B cell (primary cell): ENCODE measurements at regions not wholly inside any gene's neighbourhood (a gene's known extent, or its start where the extent isn't known, plus 50 kb on each side); places are given as distances from the start of the nearest gene placed in this dataset.

Source experiments
- ATAC-seq: fragments of 200-7000 bp; cut with Tn5 transposase; one replicate; pipeline ENCODE4 v1.10.0; 2021; ENCODE audit warnings: low read depth, mild to moderate bottlenecking, moderate number of reproducible peaks, moderate library complexity
- CTCF ChIA-PET: fragments of 350-600 bp; sonication (Branson Sonifier 250); formaldehyde crosslinking; loops from one replicate; lab custom pipeline; 2021; ENCODE audit warnings: antibody characterized with exemption, inconsistent platforms; lab: Charles Lee
- POLR2A ChIA-PET: fragments of 350-600 bp; sonication (Branson Sonifier 250); formaldehyde crosslinking; loops from one replicate; lab custom pipeline; 2021; ENCODE audit warnings: antibody characterized with exemption; lab: Charles Lee
- DNase-seq: peaks from one replicate; pipeline ENCODE4 v3.0.0; 2013
- H2AFZ ChIP-seq: 2 replicates; pipeline ENCODE4 v1.6.1; 2012; ENCODE audit warnings: mild to moderate bottlenecking, low read depth, low read length; ENCODE audit not compliant: insufficient read depth, poor library complexity, severe bottlenecking
- H3K27ac ChIP-seq, 2 donors: 1 replicate in 1 of 2; 2 replicates in 1 of 2; pipeline ENCODE4 v1.5.1; 2012 to 2013; ENCODE audit warnings: low read length in 2 of 2, mild to moderate bottlenecking in 2 of 2, moderate library complexity in 1 of 2
- H3K27me3 ChIP-seq, 4 experiments: fragments of 200-600 bp in 1 of 4; sonication (generic) in 1 of 4; replicated peaks in 1 of 4; 1 replicate in 2 of 4; 2 replicates in 2 of 4; pipeline versions ENCODE4 v1.6.1 to v1.7.0; 2013 to 2016; ENCODE audit warnings: low read length in 3 of 4, mild to moderate bottlenecking in 2 of 4, mixed read lengths in 1 of 4, moderate library complexity in 1 of 4; ENCODE audit not compliant: insufficient read depth in 4 of 4, control insufficient read depth in 3 of 4; ENCODE audit errors: control extremely low read depth in 1 of 4
- H3K36me3 ChIP-seq, 2 experiments: replicated peaks in 1 of 2; 1 replicate in 1 of 2; 2 replicates in 1 of 2; pipeline versions ENCODE4 v1.6.1 to v1.7.1; 2013; ENCODE audit warnings: low read length in 1 of 2; ENCODE audit not compliant: insufficient read depth in 2 of 2, control insufficient read depth in 1 of 2; ENCODE audit errors: control extremely low read depth in 1 of 2, extremely low read depth in 1 of 2
- H3K4me1 ChIP-seq, 2 donors: fragments of 200-600 bp in 1 of 2; sonication (generic) in 1 of 2; 1 replicate in 1 of 2; 2 replicates in 1 of 2; pipeline versions ENCODE4 v1.5.1 to v1.6.1; 2013 to 2017; ENCODE audit warnings: low read length in 2 of 2; ENCODE audit not compliant: control insufficient read depth in 2 of 2, insufficient read depth in 2 of 2
- H3K4me2 ChIP-seq: replicated peaks from 2 replicates; pipeline ENCODE3; 2012; ENCODE audit warnings: mild to moderate bottlenecking, low read depth, low read length; ENCODE audit not compliant: poor library complexity, severe bottlenecking
- H3K4me3 ChIP-seq, 5 experiments: fragments of 200-600 bp in 1 of 5; sonication (generic) in 1 of 5; 1 replicate in 3 of 5; 2 replicates in 2 of 5; pipeline versions ENCODE4 v1.5.1 to v1.7.0; 2011 to 2016; ENCODE audit warnings: low read length in 4 of 5, mild to moderate bottlenecking in 4 of 5, low read depth in 2 of 5, control low read depth in 1 of 5, moderate library complexity in 1 of 5; ENCODE audit not compliant: insufficient read depth in 1 of 5; ENCODE audit errors: control extremely low read depth in 1 of 5, extremely low read depth in 1 of 5
- H3K79me2 ChIP-seq: fragments of 200-600 bp; sonication (generic); one replicate; pipeline ENCODE4 v1.6.0; 2016; ENCODE audit warnings: low read length; ENCODE audit not compliant: control insufficient read depth, insufficient read depth
- H3K9ac ChIP-seq: fragments of 200-600 bp; sonication (generic); 2 replicates; pipeline ENCODE4 v1.6.1; 2017; ENCODE audit warnings: mild to moderate bottlenecking, low read length, moderate library complexity
- H3K9me3 ChIP-seq, 3 donors: one replicate each; pipeline versions ENCODE4 v1.6.1 to v1.7.1; 2013; ENCODE audit warnings: low read length in 2 of 3; ENCODE audit not compliant: control insufficient read depth in 2 of 3, insufficient read depth in 1 of 3; ENCODE audit errors: control extremely low read depth in 1 of 3
- H4K20me1 ChIP-seq: 2 replicates; pipeline ENCODE4 v1.6.0; 2012; ENCODE audit warnings: mild to moderate bottlenecking, low read length; ENCODE audit not compliant: insufficient read depth, control insufficient read depth, poor library complexity, severe bottlenecking
- H3K27ac Mint-ChIP-seq: one replicate; pipeline ENCODE4 v1.8.0; 2021; ENCODE audit warnings: mixed read lengths
- H3K27me3 Mint-ChIP-seq: one replicate; pipeline ENCODE4 v1.8.0; 2021; ENCODE audit warnings: mixed read lengths
- H3K4me1 Mint-ChIP-seq: one replicate; pipeline ENCODE4 v1.8.0; 2021; ENCODE audit warnings: mixed read lengths
- H3K4me3 Mint-ChIP-seq: one replicate; pipeline ENCODE4 v1.8.0; 2021; ENCODE audit warnings: mixed read lengths
- H3K9me3 Mint-ChIP-seq: one replicate; pipeline ENCODE4 v1.8.0; 2022; ENCODE audit warnings: mixed read lengths; ENCODE audit not compliant: insufficient read depth
- EZH2 ChIP-seq: IDR thresholded peaks from 2 replicates; pipeline ENCODE4 v1.6.1; 2012; ENCODE audit warnings: borderline replicate concordance, low read depth, mild to moderate bottlenecking, moderate library complexity, low read length; ENCODE audit not compliant: insufficient read depth, poor library complexity, severe bottlenecking
- WGBS: methylation state at CpG from one replicate; pipeline ENCODE4 v1.1.5; 2013; ENCODE audit warnings: missing lambda C conversion rate; ENCODE audit not compliant: insufficient coverage; 5-methylcytosine and 5-hydroxymethylcytosine counted together
- intact Hi-C: fragments of 100-400 bp; cut with micrococcal nuclease; formaldehyde crosslinking; loops from one replicate; pipeline ENCODE4 v1.10.0; 2022
- TF ChIP-seq, protein P1 (sequence below): fragments of 200-600 bp; IDR thresholded peaks from one replicate; pipeline ENCODE4 v1.8.0; 2022; ENCODE audit warnings: antibody characterized with exemption, mild to moderate bottlenecking

DNA sequence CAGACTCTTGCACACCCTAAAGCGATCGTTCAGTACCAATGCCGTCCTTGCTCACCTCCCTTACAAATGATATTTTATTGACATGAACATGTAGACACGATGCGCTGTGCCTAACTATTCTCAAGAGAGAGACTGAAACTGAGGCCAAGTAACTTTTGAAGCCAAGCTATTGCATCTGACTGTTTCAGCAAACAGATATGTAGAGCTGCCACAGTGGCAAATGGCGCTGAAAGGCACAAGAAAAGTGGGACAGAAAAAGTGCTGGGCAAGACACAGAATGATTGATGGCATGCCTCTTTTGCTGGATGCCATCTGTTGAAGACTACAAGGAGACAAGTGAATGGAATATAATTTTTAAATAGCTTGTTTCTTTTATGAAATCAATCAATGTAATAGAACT lies 1157.2 kb upstream of the ADGRL4 start:
- no peaks in the 10 kb centered on the region for H3K36me3 ChIP-seq
- H3K4me1 ChIP-seq = no peaks in the 10 kb centered on the region
- ChIA-PET CTCF (no interaction called here), POLR2A (no interaction called here)
- H3K4me3 Mint-ChIP-seq = no peak overlapping the region
- H3K79me2 ChIP-seq = no peaks in the 10 kb centered on the region
- ATAC-seq (no peak), DNase-seq (no peak)
- H3K9me3 ChIP-seq = no peaks in the 10 kb centered on the region
- no peak overlapping the region for H3K4me2 ChIP-seq
- H3K27me3 ChIP-seq = no peaks in the 10 kb centered on the region
- no peak overlapping the region for H3K27ac ChIP-seq
- intact Hi-C loops = no loop called here
- no peak overlapping the region for H2AFZ ChIP-seq
- no peaks in the 10 kb centered on the region for H3K27me3 Mint-ChIP-seq
- no peaks in the 10 kb centered on the region for H3K4me1 Mint-ChIP-seq
- no peak overlapping the region for H3K9ac ChIP-seq
- H3K27ac Mint-ChIP-seq = no peak overlapping the region
- no peak overlapping the region for H3K4me3 ChIP-seq
- no peak for TF ChIP-seq EZH2
- TF ChIP-seq, protein P1, sequence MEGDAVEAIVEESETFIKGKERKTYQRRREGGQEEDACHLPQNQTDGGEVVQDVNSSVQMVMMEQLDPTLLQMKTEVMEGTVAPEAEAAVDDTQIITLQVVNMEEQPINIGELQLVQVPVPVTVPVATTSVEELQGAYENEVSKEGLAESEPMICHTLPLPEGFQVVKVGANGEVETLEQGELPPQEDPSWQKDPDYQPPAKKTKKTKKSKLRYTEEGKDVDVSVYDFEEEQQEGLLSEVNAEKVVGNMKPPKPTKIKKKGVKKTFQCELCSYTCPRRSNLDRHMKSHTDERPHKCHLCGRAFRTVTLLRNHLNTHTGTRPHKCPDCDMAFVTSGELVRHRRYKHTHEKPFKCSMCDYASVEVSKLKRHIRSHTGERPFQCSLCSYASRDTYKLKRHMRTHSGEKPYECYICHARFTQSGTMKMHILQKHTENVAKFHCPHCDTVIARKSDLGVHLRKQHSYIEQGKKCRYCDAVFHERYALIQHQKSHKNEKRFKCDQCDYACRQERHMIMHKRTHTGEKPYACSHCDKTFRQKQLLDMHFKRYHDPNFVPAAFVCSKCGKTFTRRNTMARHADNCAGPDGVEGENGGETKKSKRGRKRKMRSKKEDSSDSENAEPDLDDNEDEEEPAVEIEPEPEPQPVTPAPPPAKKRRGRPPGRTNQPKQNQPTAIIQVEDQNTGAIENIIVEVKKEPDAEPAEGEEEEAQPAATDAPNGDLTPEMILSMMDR = no peak
- 95% methylated on average over 6 of the region's 6 CpGs for WGBS
- H3K9me3 Mint-ChIP-seq = no peaks in the 10 kb centered on the region
- H4K20me1 ChIP-seq = no peaks in the 10 kb centered on the region

DNA sequence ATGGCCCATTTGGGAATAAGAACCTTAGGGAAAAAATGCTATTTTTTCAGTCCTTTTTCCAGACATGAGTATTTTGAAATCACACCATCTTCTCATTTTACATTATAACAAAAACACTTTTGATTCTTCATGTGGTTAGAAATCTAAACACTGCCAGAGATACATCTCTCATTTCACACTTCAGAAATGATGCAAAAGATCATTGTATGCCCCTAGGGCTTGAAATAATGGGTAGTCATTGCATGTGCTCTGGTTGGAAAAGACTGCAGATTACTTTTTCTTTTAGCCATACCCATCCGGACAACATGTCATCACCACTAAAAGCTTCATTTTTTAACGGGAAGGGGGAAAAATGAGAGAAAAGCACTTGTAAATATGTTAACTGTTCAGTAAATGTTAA lies 1152.2 kb upstream of the ADGRL4 start:
- POLR2A ChIA-PET = no interaction called here
- Mint-ChIP-seq H3K4me3 (no peak overlapping the region), H3K9me3 (no peaks in the 10 kb centered on the region), H3K4me1 (no peaks in the 10 kb centered on the region), H3K27ac (no peak overlapping the region), H3K27me3 (no peaks in the 10 kb centered on the region)
- Histone ChIP-seq H3K27ac (no peak overlapping the region), H3K4me3 (no peak overlapping the region), H3K79me2 (no peaks in the 10 kb centered on the region), H3K9me3 (no peaks in the 10 kb centered on the region), H2AFZ (no peak overlapping the region), H4K20me1 (no peaks in the 10 kb centered on the region), H3K9ac (no peak overlapping the region), H3K4me1 (no peaks in the 10 kb centered on the region), H3K4me2 (no peak overlapping the region), H3K27me3 (no peaks in the 10 kb centered on the region), H3K36me3 (no peaks in the 10 kb centered on the region)
- no peak for TF ChIP-seq EZH2
- TF ChIP-seq, protein P1 = no peak
- intact Hi-C loops = no loop called here
- DNase-seq = no peak
- no peak for ATAC-seq
- no CpG with 5 or more reads among the region's 2 CpGs for WGBS
- CTCF ChIA-PET = no interaction called here
